HEK293 (cell line): ENCODE measurements at regions not wholly inside any gene's neighbourhood (a gene's known extent, or its start where the extent isn't known, plus 50 kb on each side); places are given as distances from the start of the nearest gene placed in this dataset.

Experiments used
- CTCF ChIA-PET: fragments of 350-600 bp; formaldehyde crosslinking; extraction: SDS; loops from one replicate; lab custom pipeline; 2021; ENCODE audit warnings: antibody characterized with exemption; lab: Yijun Ruan, JAX
- POLR2A ChIA-PET: fragments of 300-600 bp; formaldehyde crosslinking; extraction: SDS; loops from one replicate; lab custom pipeline; 2020; ENCODE audit warnings: antibody characterized with exemption, inconsistent platforms; lab: Yijun Ruan, JAX
- H3K27ac ChIP-seq: fragments of 200-500 bp; sonication (Bioruptor generic); 2 replicates; pipeline ENCODE4 v1.5.1; 2014; ENCODE audit warnings: low read depth, low read length, control low read depth, inconsistent platforms; ENCODE audit errors: extremely low read depth
- H3K36me3 ChIP-seq, 2 experiments: fragments of 200-500 bp in 1 of 2; sonication (Bioruptor generic) in 1 of 2; 1 replicate in 1 of 2; 2 replicates in 1 of 2; pipeline ENCODE4 v1.5.1; 2014 to 2017; ENCODE audit warnings: inconsistent platforms in 2 of 2, low read length in 2 of 2; ENCODE audit not compliant: control insufficient read depth in 2 of 2, insufficient read depth in 1 of 2
- H3K4me1 ChIP-seq: fragments of 200-500 bp; sonication (Bioruptor generic); 2 replicates; pipeline ENCODE4 v1.5.1; 2014; ENCODE audit warnings: mild to moderate bottlenecking, low read length, inconsistent platforms; ENCODE audit not compliant: control insufficient read depth, insufficient read depth
- H3K4me3 ChIP-seq: 2 replicates; pipeline ENCODE4 v1.5.1; 2011; ENCODE audit warnings: low read depth, mild to moderate bottlenecking, control low read depth, low read length, moderate library complexity
- H3K9me3 ChIP-seq: fragments of 200-500 bp; sonication (Bioruptor generic); 2 replicates; pipeline ENCODE4 v1.5.1; 2014; ENCODE audit warnings: low read depth, low read length, inconsistent platforms; ENCODE audit not compliant: control insufficient read depth, insufficient read depth
- CTCF ChIP-seq: fragments of 450-650 bp; formaldehyde crosslinking; IDR thresholded peaks from 2 replicates; pipeline ENCODE4 v1.5.1; 2016; ENCODE audit warnings: missing biosample characterization, missing genetic modification characterization
- MZF1 ChIP-seq: fragments of 450-650 bp; formaldehyde crosslinking; IDR thresholded peaks from 2 replicates; pipeline ENCODE4 v1.5.1; 2017; ENCODE audit warnings: missing biosample characterization, missing genetic modification characterization, borderline replicate concordance
- OSR2 ChIP-seq: fragments of 450-650 bp; formaldehyde crosslinking; IDR thresholded peaks from 2 replicates; pipeline ENCODE4 v1.5.1; 2016; ENCODE audit warnings: missing biosample characterization, missing genetic modification characterization
- PBX3 ChIP-seq: sonication (generic); formaldehyde crosslinking; IDR thresholded peaks from 2 replicates; pipeline ENCODE4 v1.8.1; 2022; ENCODE audit warnings: mild to moderate bottlenecking, moderate library complexity, missing genetic modification reagents
- SCRT1 ChIP-seq: fragments of 450-650 bp; formaldehyde crosslinking; IDR thresholded peaks from 2 replicates; pipeline ENCODE4 v1.5.1; 2016; ENCODE audit warnings: missing biosample characterization, missing genetic modification characterization, borderline replicate concordance
- ZBTB44 ChIP-seq: fragments of 450-650 bp; IDR thresholded peaks from 2 replicates; pipeline ENCODE4 v1.5.1; 2018; ENCODE audit warnings: missing biosample characterization, mild to moderate bottlenecking, missing genetic modification characterization
- ZBTB48 ChIP-seq: fragments of 450-650 bp; formaldehyde crosslinking; IDR thresholded peaks from 2 replicates; pipeline ENCODE4 v1.5.1; 2016; ENCODE audit warnings: missing biosample characterization, missing genetic modification characterization
- ZNF157 ChIP-seq: fragments of 450-650 bp; formaldehyde crosslinking; IDR thresholded peaks from 2 replicates; pipeline ENCODE4 v1.5.1; 2016; ENCODE audit warnings: missing biosample characterization, missing genetic modification characterization
- ZNF184 ChIP-seq: fragments of 450-650 bp; IDR thresholded peaks from 2 replicates; pipeline ENCODE4 v1.5.1; 2018; ENCODE audit warnings: missing biosample characterization, mild to moderate bottlenecking, missing genetic modification characterization
- ZNF19 ChIP-seq: fragments of 450-650 bp; formaldehyde crosslinking; IDR thresholded peaks from 2 replicates; pipeline ENCODE4; 2016; ENCODE audit warnings: missing biosample characterization, missing genetic modification characterization, low read depth
- ZNF223 ChIP-seq: fragments of 450-650 bp; formaldehyde crosslinking; IDR thresholded peaks from 2 replicates; pipeline ENCODE4 v1.5.1; 2016; ENCODE audit warnings: missing biosample characterization, missing genetic modification characterization
- ZNF274 ChIP-seq, 2 experiments: fragments of 200-500 bp in 1 of 2; fragments of 450-650 bp in 1 of 2; sonication (Bioruptor generic) in 1 of 2; formaldehyde crosslinking in 1 of 2; IDR thresholded peaks; 2 replicates each; pipeline versions ENCODE4 v1.5.1 to v1.6.1; 2014 to 2016; ENCODE audit warnings: borderline replicate concordance in 1 of 2, inconsistent platforms in 1 of 2, low read length in 1 of 2, missing biosample characterization in 1 of 2, missing genetic modification characterization in 1 of 2
- ZNF280D ChIP-seq: fragments of 450-650 bp; formaldehyde crosslinking; IDR thresholded peaks from 2 replicates; pipeline ENCODE4 v1.5.1; 2016; ENCODE audit warnings: missing biosample characterization, missing genetic modification characterization
- ZNF354C ChIP-seq: fragments of 450-650 bp; formaldehyde crosslinking; IDR thresholded peaks from 2 replicates; pipeline ENCODE4 v1.5.1; 2016; ENCODE audit warnings: missing biosample characterization, missing genetic modification characterization, low read depth, borderline replicate concordance
- ZNF544 ChIP-seq: fragments of 450-650 bp; formaldehyde crosslinking; IDR thresholded peaks from 2 replicates; pipeline ENCODE4 v1.5.0; 2017; ENCODE audit warnings: missing biosample characterization, missing genetic modification characterization
- ZNF571 ChIP-seq: fragments of 450-650 bp; formaldehyde crosslinking; IDR thresholded peaks from 2 replicates; pipeline ENCODE4 v1.5.0; 2017; ENCODE audit warnings: missing biosample characterization, missing genetic modification characterization
- ZNF639 ChIP-seq: fragments of 450-650 bp; formaldehyde crosslinking; IDR thresholded peaks from 2 replicates; pipeline ENCODE4 v1.5.1; 2016; ENCODE audit warnings: missing biosample characterization, missing genetic modification characterization
- ZNF660 ChIP-seq: fragments of 450-650 bp; IDR thresholded peaks from 2 replicates; pipeline ENCODE4 v1.5.1; 2018; ENCODE audit warnings: missing biosample characterization, mild to moderate bottlenecking, missing genetic modification characterization
- ZNF670 ChIP-seq: fragments of 450-650 bp; formaldehyde crosslinking; IDR thresholded peaks from 2 replicates; pipeline ENCODE4 v1.5.1; 2016; ENCODE audit warnings: missing biosample characterization, missing genetic modification characterization, low read depth
- ZNF76 ChIP-seq: fragments of 450-650 bp; formaldehyde crosslinking; IDR thresholded peaks from 2 replicates; pipeline ENCODE4; 2016; ENCODE audit warnings: low read depth, missing biosample characterization, missing genetic modification characterization, borderline replicate concordance
- ZNF777 ChIP-seq: fragments of 450-650 bp; formaldehyde crosslinking; IDR thresholded peaks from 2 replicates; pipeline ENCODE4 v1.5.1; 2017; ENCODE audit warnings: missing biosample characterization, missing genetic modification characterization, borderline replicate concordance
- ZNF785 ChIP-seq: fragments of 450-650 bp; formaldehyde crosslinking; IDR thresholded peaks from 2 replicates; pipeline ENCODE4 v1.5.1; 2016; ENCODE audit warnings: missing biosample characterization, missing genetic modification characterization
- ZNF837 ChIP-seq: fragments of 450-650 bp; formaldehyde crosslinking; IDR thresholded peaks from 2 replicates; pipeline ENCODE4 v1.5.1; 2016; ENCODE audit warnings: missing biosample characterization, missing genetic modification characterization
- ZSCAN30 ChIP-seq: fragments of 450-650 bp; IDR thresholded peaks from 2 replicates; pipeline ENCODE4 v1.5.1; 2018; ENCODE audit warnings: missing biosample characterization, mild to moderate bottlenecking, missing genetic modification characterization, moderate library complexity

GRCh38 chr16:82530883-82531282 lies 95.9 kb upstream of the CDH13 start:
- ChIA-PET CTCF (interaction anchor here (0.6 kb wide), 1 partner anchor 23 kb away, joined by 4 read pairs; no protein-coding TSS in a partner anchor), POLR2A (no interaction called here)
- no peak for TF ChIP-seq ZBTB44
- TF ChIP-seq ZNF571 (tag by site-specific recombination) = no peak
- TF ChIP-seq ZNF544 (tag by site-specific recombination) = no peak
- TF ChIP-seq ZNF660 (tag by site-specific recombination) = no peak
- TF ChIP-seq CTCF = no peak
- TF ChIP-seq ZNF280D = no peak
- TF ChIP-seq ZNF777 (tag by site-specific recombination) = no peak
- no peak for TF ChIP-seq ZBTB48
- no peak for TF ChIP-seq ZNF274 (IDR thresholded peaks at IDR 0.05; ENCODE audit: low read length)
- no peak for TF ChIP-seq ZNF274 (tag by site-specific recombination; IDR thresholded peaks at IDR 0.05; ENCODE audit: borderline replicate concordance)
- Histone ChIP-seq H3K4me3 (no peak overlapping the region), H3K27ac (no peak overlapping the region), H3K9me3 (no peaks in the 10 kb centered on the region), H3K36me3 (no peaks in the 10 kb centered on the region), H3K4me1 (no peaks in the 10 kb centered on the region)

- POLR2A ChIA-PET = no interaction called here
- CTCF ChIA-PET = no interaction called here
- TF ChIP-seq ZNF639 (tag by site-specific recombination) (no peak), ZNF544 (tag by site-specific recombination) (no peak), ZNF354C (tag by site-specific recombination) (no peak)
Measured at GRCh38 chr16:82527101-82527500, 99.7 kb upstream of the CDH13 start.

GRCh38 chr16:82524976-82525375 lies 101.8 kb upstream of the CDH13 start:
- Histone ChIP-seq H3K9me3 (no peaks in the 10 kb centered on the region), H3K27ac (no peak overlapping the region), H3K36me3 (no peaks in the 10 kb centered on the region), H3K4me3 (no peak overlapping the region), H3K4me1 (no peaks in the 10 kb centered on the region)
- CTCF ChIA-PET = no interaction called here
- no peak for TF ChIP-seq ZNF785
- TF ChIP-seq ZNF223 (tag by site-specific recombination) = no peak
- TF ChIP-seq SCRT1 = no peak
- no peak for TF ChIP-seq OSR2 (tag by site-specific recombination)
- no peak for TF ChIP-seq MZF1 (tag by site-specific recombination)
- TF ChIP-seq ZNF76 = no peak
- no peak for TF ChIP-seq PBX3 (CRISPR knock-in tag)
- no peak for TF ChIP-seq ZNF19 (tag by site-specific recombination)
- TF ChIP-seq ZNF837 (tag by site-specific recombination) = no peak
- TF ChIP-seq ZNF670 (tag by site-specific recombination) = no peak
- TF ChIP-seq ZNF157 (tag by site-specific recombination) = no peak
- no peak for TF ChIP-seq ZSCAN30 (tag by site-specific recombination)
- no peak for TF ChIP-seq ZNF184
- POLR2A ChIA-PET = no interaction called here

More at GRCh38 chr16:82527101-82527500, 99.7 kb upstream of the CDH13 start:
- H3K27ac ChIP-seq = no peak overlapping the region
- no peaks in the 10 kb centered on the region for H3K36me3 ChIP-seq
- no peaks in the 10 kb centered on the region for H3K4me1 ChIP-seq
- no peaks in the 10 kb centered on the region for H3K9me3 ChIP-seq
- H3K4me3 ChIP-seq = no peak overlapping the region
